HEK293 (cell line): ENCODE measurements at regions not wholly inside any gene's neighbourhood (a gene's known extent, or its start where the extent isn't known, plus 50 kb on each side); places are given as distances from the start of the nearest gene placed in this dataset.

Experiments used
- CTCF ChIA-PET: fragments of 350-600 bp; formaldehyde crosslinking; extraction: SDS; loops from one replicate; lab custom pipeline; 2021; ENCODE audit warnings: antibody characterized with exemption; lab: Yijun Ruan, JAX
- POLR2A ChIA-PET: fragments of 300-600 bp; formaldehyde crosslinking; extraction: SDS; loops from one replicate; lab custom pipeline; 2020; ENCODE audit warnings: antibody characterized with exemption, inconsistent platforms; lab: Yijun Ruan, JAX
- H3K27ac ChIP-seq: fragments of 200-500 bp; sonication (Bioruptor generic); 2 replicates; pipeline ENCODE4 v1.5.1; 2014; ENCODE audit warnings: low read depth, low read length, control low read depth, inconsistent platforms; ENCODE audit errors: extremely low read depth
- H3K36me3 ChIP-seq, 2 experiments: fragments of 200-500 bp in 1 of 2; sonication (Bioruptor generic) in 1 of 2; 1 replicate in 1 of 2; 2 replicates in 1 of 2; pipeline ENCODE4 v1.5.1; 2014 to 2017; ENCODE audit warnings: inconsistent platforms in 2 of 2, low read length in 2 of 2; ENCODE audit not compliant: control insufficient read depth in 2 of 2, insufficient read depth in 1 of 2
- H3K4me1 ChIP-seq: fragments of 200-500 bp; sonication (Bioruptor generic); 2 replicates; pipeline ENCODE4 v1.5.1; 2014; ENCODE audit warnings: mild to moderate bottlenecking, low read length, inconsistent platforms; ENCODE audit not compliant: control insufficient read depth, insufficient read depth
- H3K4me3 ChIP-seq: 2 replicates; pipeline ENCODE4 v1.5.1; 2011; ENCODE audit warnings: low read depth, mild to moderate bottlenecking, control low read depth, low read length, moderate library complexity
- H3K9me3 ChIP-seq: fragments of 200-500 bp; sonication (Bioruptor generic); 2 replicates; pipeline ENCODE4 v1.5.1; 2014; ENCODE audit warnings: low read depth, low read length, inconsistent platforms; ENCODE audit not compliant: control insufficient read depth, insufficient read depth
- MEIS1 ChIP-seq: sonication (generic); formaldehyde crosslinking; IDR thresholded peaks from 2 replicates; pipeline ENCODE4 v1.8.1; 2022; ENCODE audit warnings: missing genetic modification reagents, mild to moderate bottlenecking, borderline replicate concordance
- OSR2 ChIP-seq: fragments of 450-650 bp; formaldehyde crosslinking; IDR thresholded peaks from 2 replicates; pipeline ENCODE4 v1.5.1; 2016; ENCODE audit warnings: missing biosample characterization, missing genetic modification characterization
- PRDM1 ChIP-seq: fragments of 450-650 bp; formaldehyde crosslinking; IDR thresholded peaks from 2 replicates; pipeline ENCODE4; 2016; ENCODE audit warnings: missing biosample characterization, missing genetic modification characterization
- YY2 ChIP-seq: fragments of 450-650 bp; formaldehyde crosslinking; IDR thresholded peaks from 2 replicates; pipeline ENCODE4 v1.5.1; 2016; ENCODE audit warnings: missing biosample characterization, missing genetic modification characterization
- ZBTB1 ChIP-seq: fragments of 450-650 bp; formaldehyde crosslinking; IDR thresholded peaks from 2 replicates; pipeline ENCODE4 v1.5.1; 2016; ENCODE audit warnings: missing biosample characterization, missing genetic modification characterization
- ZBTB7A ChIP-seq: fragments of 450-650 bp; formaldehyde crosslinking; IDR thresholded peaks from 2 replicates; pipeline ENCODE4 v1.5.1; 2016; ENCODE audit warnings: low read depth, missing biosample characterization, missing genetic modification characterization
- ZFP41 ChIP-seq: fragments of 450-650 bp; formaldehyde crosslinking; IDR thresholded peaks from 2 replicates; pipeline ENCODE4 v1.5.1; 2016; ENCODE audit warnings: missing biosample characterization, missing genetic modification characterization, borderline replicate concordance
- ZIC2 ChIP-seq: fragments of 450-650 bp; formaldehyde crosslinking; IDR thresholded peaks from 2 replicates; pipeline ENCODE4 v1.5.1; 2016; ENCODE audit warnings: missing biosample characterization, missing genetic modification characterization
- ZNF133 ChIP-seq: fragments of 450-650 bp; formaldehyde crosslinking; IDR thresholded peaks from 2 replicates; pipeline ENCODE4 v1.5.1; 2016; ENCODE audit warnings: missing biosample characterization, missing genetic modification characterization
- ZNF140 ChIP-seq: fragments of 450-650 bp; formaldehyde crosslinking; IDR thresholded peaks from 2 replicates; pipeline ENCODE4 v1.5.1; 2016; ENCODE audit warnings: missing biosample characterization, missing genetic modification characterization
- ZNF221 ChIP-seq: fragments of 450-650 bp; formaldehyde crosslinking; IDR thresholded peaks from 2 replicates; pipeline ENCODE4 v1.5.1; 2017; ENCODE audit warnings: missing biosample characterization, missing genetic modification characterization, borderline replicate concordance
- ZNF23 ChIP-seq: fragments of 450-650 bp; formaldehyde crosslinking; IDR thresholded peaks from 2 replicates; pipeline ENCODE4 v1.5.1; 2016; ENCODE audit warnings: missing biosample characterization, missing genetic modification characterization, borderline replicate concordance
- ZNF248 ChIP-seq: fragments of 450-650 bp; formaldehyde crosslinking; IDR thresholded peaks from 2 replicates; pipeline ENCODE4 v1.5.1; 2017; ENCODE audit warnings: missing biosample characterization, missing genetic modification characterization
- ZNF266 ChIP-seq: fragments of 450-650 bp; formaldehyde crosslinking; IDR thresholded peaks from 2 replicates; pipeline ENCODE4 v1.5.1; 2016; ENCODE audit warnings: missing biosample characterization, missing genetic modification characterization, low read depth
- ZNF335 ChIP-seq: fragments of 450-650 bp; formaldehyde crosslinking; conservative IDR thresholded peaks from 2 replicates; pipeline ENCODE4 v1.5.1; 2016; ENCODE audit warnings: missing biosample characterization, missing genetic modification characterization
- ZNF391 ChIP-seq: fragments of 450-650 bp; formaldehyde crosslinking; IDR thresholded peaks from 2 replicates; pipeline ENCODE4 v1.5.1; 2016; ENCODE audit warnings: low read depth, missing biosample characterization, missing genetic modification characterization, borderline replicate concordance
- ZNF521 ChIP-seq: fragments of 450-650 bp; formaldehyde crosslinking; IDR thresholded peaks from 2 replicates; pipeline ENCODE4 v1.5.1; 2017; ENCODE audit warnings: missing biosample characterization, mild to moderate bottlenecking, missing genetic modification characterization
- ZNF529 ChIP-seq: fragments of 450-650 bp; formaldehyde crosslinking; IDR thresholded peaks from 2 replicates; pipeline ENCODE4 v1.5.1; 2017; ENCODE audit warnings: missing genetic modification characterization, missing biosample characterization; ENCODE audit not compliant: insufficient replicate concordance
- ZNF623 ChIP-seq: fragments of 450-650 bp; formaldehyde crosslinking; IDR thresholded peaks from 2 replicates; pipeline ENCODE4 v1.5.1; 2016; ENCODE audit warnings: missing biosample characterization, missing genetic modification characterization
- ZNF777 ChIP-seq: fragments of 450-650 bp; formaldehyde crosslinking; IDR thresholded peaks from 2 replicates; pipeline ENCODE4 v1.5.1; 2017; ENCODE audit warnings: missing biosample characterization, missing genetic modification characterization, borderline replicate concordance
- ZNF792 ChIP-seq: fragments of 450-650 bp; formaldehyde crosslinking; IDR thresholded peaks from 2 replicates; pipeline ENCODE4 v1.5.1; 2016; ENCODE audit warnings: missing biosample characterization, missing genetic modification characterization
- ZNF830 ChIP-seq: fragments of 450-650 bp; IDR thresholded peaks from 2 replicates; pipeline ENCODE4 v1.5.0; 2018; ENCODE audit warnings: missing biosample characterization, missing genetic modification characterization, low read depth, mild to moderate bottlenecking, moderate library complexity
- ZSCAN5A ChIP-seq: fragments of 450-650 bp; formaldehyde crosslinking; IDR thresholded peaks from 2 replicates; pipeline ENCODE4 v1.5.1; 2016; ENCODE audit warnings: missing biosample characterization, missing genetic modification characterization
- TF ChIP-seq, protein P1 (sequence below): fragments of 450-650 bp; IDR thresholded peaks from 2 replicates; pipeline ENCODE4 v1.5.1; 2018; ENCODE audit warnings: missing biosample characterization, missing genetic modification characterization
- TF ChIP-seq, protein P2 (sequence below): fragments of 450-650 bp; formaldehyde crosslinking; IDR thresholded peaks from 2 replicates; pipeline ENCODE4 v1.5.1; 2016; ENCODE audit warnings: missing biosample characterization, missing genetic modification characterization

- no peak overlapping the region for H3K27ac ChIP-seq
- TF ChIP-seq ZNF23 (tag by site-specific recombination): no peak
- no peak for TF ChIP-seq ZBTB7A
- TF ChIP-seq ZNF792 (tag by site-specific recombination): no peak
- no peak for TF ChIP-seq ZNF133 (tag by site-specific recombination)
- TF ChIP-seq MEIS1 (CRISPR knock-in tag): no peak
- no peak for TF ChIP-seq ZNF221
- no peak for TF ChIP-seq ZNF529 (tag by site-specific recombination)
- no peak for TF ChIP-seq ZNF266 (tag by site-specific recombination)
- TF ChIP-seq ZNF777 (tag by site-specific recombination): no peak
- no peak for TF ChIP-seq ZNF140 (tag by site-specific recombination)
- TF ChIP-seq ZNF335: no peak
- TF ChIP-seq ZSCAN5A (tag by site-specific recombination): no peak
- TF ChIP-seq ZNF521 (tag by site-specific recombination): no peak
- TF ChIP-seq ZNF830 (tag by site-specific recombination): no peak
- TF ChIP-seq ZNF623 (tag by site-specific recombination): no peak
- no peak for TF ChIP-seq ZNF391
- TF ChIP-seq, protein P1, sequence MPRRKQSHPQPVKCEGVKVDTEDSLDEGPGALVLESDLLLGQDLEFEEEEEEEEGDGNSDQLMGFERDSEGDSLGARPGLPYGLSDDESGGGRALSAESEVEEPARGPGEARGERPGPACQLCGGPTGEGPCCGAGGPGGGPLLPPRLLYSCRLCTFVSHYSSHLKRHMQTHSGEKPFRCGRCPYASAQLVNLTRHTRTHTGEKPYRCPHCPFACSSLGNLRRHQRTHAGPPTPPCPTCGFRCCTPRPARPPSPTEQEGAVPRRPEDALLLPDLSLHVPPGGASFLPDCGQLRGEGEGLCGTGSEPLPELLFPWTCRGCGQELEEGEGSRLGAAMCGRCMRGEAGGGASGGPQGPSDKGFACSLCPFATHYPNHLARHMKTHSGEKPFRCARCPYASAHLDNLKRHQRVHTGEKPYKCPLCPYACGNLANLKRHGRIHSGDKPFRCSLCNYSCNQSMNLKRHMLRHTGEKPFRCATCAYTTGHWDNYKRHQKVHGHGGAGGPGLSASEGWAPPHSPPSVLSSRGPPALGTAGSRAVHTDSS (tag by site-specific recombination): no peak
- no peak for TF ChIP-seq ZFP41 (tag by site-specific recombination)
- no peak for TF ChIP-seq ZBTB1 (tag by site-specific recombination)
- no peak for TF ChIP-seq OSR2 (tag by site-specific recombination)
- H3K9me3 ChIP-seq: no peaks in the 10 kb centered on the region
- H3K4me3 ChIP-seq: no peak overlapping the region
- ChIA-PET POLR2A (no interaction called here), CTCF (no interaction called here)
- no peaks in the 10 kb centered on the region for H3K36me3 ChIP-seq
- H3K4me1 ChIP-seq: no peaks in the 10 kb centered on the region
Measured at GRCh38 chr14:22699801-22700564, 55.8 kb upstream of the OR6J1 start.

DNA sequence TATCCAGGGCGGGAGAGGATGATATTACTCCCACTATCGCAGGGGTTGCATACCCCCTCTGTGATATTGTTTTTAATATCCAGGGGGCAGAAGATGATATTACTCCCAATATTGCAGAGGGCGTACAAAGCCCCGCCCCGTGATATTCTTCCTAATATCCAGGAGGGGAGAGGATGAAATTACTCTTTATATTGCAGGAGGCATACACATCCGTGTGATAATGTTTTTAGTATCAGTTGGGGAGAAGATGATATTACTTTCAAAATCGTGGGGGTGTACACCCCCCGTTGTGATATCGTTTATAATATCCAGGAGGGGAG, 52.9 kb upstream of the OXA1L start:
- H3K27ac ChIP-seq: no peak overlapping the region; the same call in 1 of the 2 replicates
- POLR2A ChIA-PET: interaction anchor here (0.7 kb wide), 1 partner anchor 53 kb away, joined by 7 read pairs; no protein-coding TSS in a partner anchor
- no peaks in the 10 kb centered on the region for H3K36me3 ChIP-seq
- H3K9me3 ChIP-seq: no peaks in the 10 kb centered on the region
- TF ChIP-seq ZIC2 (tag by site-specific recombination) (peak; percentile 22), ZNF248 (tag by site-specific recombination) (no peak), YY2 (no peak), PRDM1 (tag by site-specific recombination) (no peak)
- TF ChIP-seq, protein P2, sequence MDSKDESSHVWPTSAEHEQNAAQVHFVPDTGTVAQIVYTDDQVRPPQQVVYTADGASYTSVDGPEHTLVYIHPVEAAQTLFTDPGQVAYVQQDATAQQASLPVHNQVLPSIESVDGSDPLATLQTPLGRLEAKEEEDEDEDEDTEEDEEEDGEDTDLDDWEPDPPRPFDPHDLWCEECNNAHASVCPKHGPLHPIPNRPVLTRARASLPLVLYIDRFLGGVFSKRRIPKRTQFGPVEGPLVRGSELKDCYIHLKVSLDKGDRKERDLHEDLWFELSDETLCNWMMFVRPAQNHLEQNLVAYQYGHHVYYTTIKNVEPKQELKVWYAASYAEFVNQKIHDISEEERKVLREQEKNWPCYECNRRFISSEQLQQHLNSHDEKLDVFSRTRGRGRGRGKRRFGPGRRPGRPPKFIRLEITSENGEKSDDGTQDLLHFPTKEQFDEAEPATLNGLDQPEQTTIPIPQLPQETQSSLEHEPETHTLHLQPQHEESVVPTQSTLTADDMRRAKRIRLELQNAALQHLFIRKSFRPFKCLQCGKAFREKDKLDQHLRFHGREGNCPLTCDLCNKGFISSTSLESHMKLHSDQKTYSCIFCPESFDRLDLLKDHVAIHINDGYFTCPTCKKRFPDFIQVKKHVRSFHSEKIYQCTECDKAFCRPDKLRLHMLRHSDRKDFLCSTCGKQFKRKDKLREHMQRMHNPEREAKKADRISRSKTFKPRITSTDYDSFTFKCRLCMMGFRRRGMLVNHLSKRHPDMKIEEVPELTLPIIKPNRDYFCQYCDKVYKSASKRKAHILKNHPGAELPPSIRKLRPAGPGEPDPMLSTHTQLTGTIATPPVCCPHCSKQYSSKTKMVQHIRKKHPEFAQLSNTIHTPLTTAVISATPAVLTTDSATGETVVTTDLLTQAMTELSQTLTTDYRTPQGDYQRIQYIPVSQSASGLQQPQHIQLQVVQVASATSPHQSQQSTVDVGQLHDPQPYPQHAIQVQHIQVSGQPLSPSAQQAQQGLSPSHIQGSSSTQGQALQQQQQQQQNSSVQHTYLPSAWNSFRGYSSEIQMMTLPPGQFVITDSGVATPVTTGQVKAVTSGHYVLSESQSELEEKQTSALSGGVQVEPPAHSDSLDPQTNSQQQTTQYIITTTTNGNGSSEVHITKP (tag by site-specific recombination): 0 out of 2 replicates have a peak, but pooled peaks have one; percentile 3
- H3K4me1 ChIP-seq: no peaks in the 10 kb centered on the region
- H3K4me3 ChIP-seq: no peak overlapping the region
- CTCF ChIA-PET: interaction anchor here (0.7 kb wide), 1 partner anchor 48 kb away, joined by 4 read pairs; no protein-coding TSS in a partner anchor
